Fibroblast of skin of left quadriceps (primary cell): ENCODE measurements at regions not wholly inside any gene's neighbourhood (a gene's known extent, or its start where the extent isn't known, plus 50 kb on each side); places are given as distances from the start of the nearest gene placed in this dataset.

Experiments
- DNase-seq, 2 experiments: peaks; one replicate each; pipeline ENCODE4 v3.0.0-alpha.2; 2013; ENCODE audit warnings: low read depth in 2 of 2

GRCh38 chr3:86333636-86334035 is 657.3 kb downstream of the VGLL3 start:
- DNase-seq: no peak

DNA sequence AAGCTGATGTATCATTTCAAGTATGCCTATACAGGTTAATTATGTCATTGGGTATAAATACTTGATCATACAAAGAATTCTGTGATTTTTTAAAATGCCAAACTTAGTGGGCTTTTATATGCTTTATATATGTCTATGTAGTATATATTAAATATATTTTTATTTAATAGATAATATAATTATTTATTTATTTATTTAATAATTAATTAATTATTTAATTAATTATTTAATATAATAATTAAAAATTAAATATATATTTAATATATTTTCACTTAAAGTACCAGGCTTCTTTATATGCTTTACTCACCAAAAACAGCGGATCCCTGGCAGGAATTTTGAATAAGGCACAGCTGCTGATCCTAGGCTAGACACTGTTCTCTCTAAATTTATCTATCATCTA is 687.0 kb downstream of the VGLL3 start:
- DNase-seq: no peak

DNA sequence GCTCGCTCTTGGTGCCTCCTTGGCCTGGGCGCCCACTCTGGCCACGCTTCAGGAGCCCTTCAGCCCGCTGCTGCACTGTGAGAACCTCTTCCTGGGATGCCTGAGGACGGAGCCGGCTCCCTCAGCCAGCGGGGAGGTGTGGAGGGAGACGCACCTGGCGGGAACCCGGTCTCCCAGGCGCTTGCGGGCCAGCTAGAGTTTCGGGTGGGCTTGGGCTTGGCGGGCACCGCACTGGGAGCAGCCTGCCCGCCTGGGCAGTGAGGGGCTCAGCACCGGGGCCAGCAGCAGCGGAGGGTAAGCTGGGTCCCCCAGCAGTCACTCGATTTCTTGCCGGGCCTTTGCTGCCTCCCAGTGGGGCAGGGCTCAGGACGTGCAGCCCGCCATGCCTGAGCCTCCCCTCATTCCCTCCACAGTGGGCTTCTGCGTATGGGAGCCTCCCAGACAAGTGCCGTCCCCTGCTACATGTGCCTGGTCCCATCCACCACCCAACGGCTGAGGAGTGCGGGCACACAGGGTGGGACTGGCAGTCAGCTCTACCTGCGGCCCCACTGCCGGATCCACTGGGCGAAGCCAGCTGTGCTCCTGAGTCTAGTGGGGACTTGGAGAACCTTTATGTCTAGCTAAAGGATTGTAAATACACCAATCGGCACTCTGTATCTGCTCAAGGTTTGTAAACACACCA is 708.7 kb downstream of the VGLL3 start:
- no peak for DNase-seq

- no peak for DNase-seq
Measured at GRCh38 chr3:86269364-86270155, 721.4 kb downstream of the VGLL3 start.

DNA sequence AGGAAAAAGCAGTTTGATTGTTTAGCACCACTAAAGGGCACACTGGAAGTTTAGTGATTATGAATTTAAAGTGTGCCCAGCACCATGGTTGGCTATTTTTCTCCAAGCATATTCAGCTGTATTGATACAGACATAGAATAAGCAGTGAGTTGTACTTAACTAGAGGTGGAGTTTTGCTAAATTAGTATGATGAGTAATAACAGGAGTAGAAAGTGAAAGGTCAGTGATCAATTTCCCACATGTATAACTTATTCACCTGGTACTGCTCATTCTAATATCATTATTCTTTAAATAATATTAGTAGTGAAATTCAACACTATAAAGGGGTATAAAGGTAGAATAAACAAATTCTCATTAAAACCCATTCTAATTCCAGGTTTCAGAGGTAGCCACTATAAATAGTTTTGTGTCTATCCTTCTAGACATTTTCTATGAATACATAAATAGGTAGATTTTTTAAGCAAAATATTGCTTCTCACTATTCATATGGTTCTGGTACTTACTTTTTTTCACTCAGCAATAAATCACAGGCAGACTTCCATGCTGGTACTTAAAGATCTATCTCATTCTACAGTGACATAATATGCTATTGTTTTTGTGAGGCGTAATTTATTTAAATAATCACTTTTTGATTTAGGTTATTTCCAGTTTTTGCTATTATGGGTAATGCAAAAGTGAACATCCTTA is 732.9 kb downstream of the VGLL3 start:
- no peak for DNase-seq

- DNase-seq: no peak
Measured at GRCh38 chr3:86254480-86254879, 736.5 kb downstream of the VGLL3 start.

GRCh38 chr3:86251781-86252180 is 739.2 kb downstream of the VGLL3 start:
- no peak for DNase-seq

DNA sequence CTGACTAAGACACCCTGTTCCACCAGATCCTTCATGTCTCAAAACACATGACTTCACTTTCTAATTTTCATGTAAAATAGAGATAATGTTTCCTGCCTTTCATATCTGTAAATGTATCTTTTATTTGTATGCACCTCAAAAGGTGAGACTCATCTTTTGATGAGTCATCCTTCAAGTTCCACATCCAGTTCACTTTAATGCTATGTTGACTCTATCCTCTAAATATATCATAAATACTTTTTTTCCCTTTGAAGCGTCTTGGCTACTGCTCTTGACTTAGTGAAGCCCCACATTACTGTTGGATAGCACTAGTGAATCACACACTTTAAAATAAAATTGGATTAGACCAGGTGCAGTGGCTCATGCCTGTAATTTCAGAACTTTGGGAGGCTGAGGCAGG is 741.1 kb downstream of the VGLL3 start:
- no peak for DNase-seq

DNA sequence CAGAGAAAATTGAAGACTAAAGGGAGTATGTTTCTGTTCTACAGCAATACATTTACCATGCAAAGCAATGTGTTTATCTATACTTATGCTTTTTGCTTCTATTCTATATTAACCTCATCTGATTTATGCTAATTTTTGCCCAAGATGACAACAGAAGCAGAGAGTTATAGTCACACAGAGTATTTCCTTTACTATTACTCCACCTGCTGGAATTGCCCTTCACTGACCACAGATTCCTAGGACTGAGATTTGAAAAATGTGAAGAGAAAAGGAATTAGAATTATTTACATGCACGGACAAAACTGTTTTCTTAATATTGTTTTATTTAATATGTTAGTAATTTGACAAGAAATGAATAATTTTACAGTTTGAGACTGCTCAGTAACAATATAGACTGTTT is 745.6 kb downstream of the VGLL3 start:
- DNase-seq: no peak

DNA sequence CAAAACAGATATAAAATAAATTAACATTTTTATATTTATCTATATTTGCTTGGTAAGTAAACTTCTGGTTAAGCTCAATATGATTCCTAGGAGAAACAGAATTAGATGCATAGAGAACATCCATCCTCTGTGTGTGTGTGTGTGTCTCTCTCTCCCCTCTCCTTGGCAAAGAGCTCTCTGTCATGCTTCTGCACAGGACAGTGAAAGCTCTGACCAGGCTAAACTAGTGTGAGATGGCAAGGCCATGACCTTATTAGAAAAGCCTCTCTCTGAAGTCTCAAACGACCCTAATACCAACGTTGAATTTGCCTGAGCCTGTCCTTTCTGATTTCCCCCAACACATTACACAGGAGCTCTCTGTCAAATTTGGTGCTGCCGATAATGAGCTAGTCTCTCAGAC is 746.0 kb downstream of the VGLL3 start:
- DNase-seq: no peak

GRCh38 chr3:86239946-86240345 is 751.0 kb downstream of the VGLL3 start:
- DNase-seq: no peak

DNA sequence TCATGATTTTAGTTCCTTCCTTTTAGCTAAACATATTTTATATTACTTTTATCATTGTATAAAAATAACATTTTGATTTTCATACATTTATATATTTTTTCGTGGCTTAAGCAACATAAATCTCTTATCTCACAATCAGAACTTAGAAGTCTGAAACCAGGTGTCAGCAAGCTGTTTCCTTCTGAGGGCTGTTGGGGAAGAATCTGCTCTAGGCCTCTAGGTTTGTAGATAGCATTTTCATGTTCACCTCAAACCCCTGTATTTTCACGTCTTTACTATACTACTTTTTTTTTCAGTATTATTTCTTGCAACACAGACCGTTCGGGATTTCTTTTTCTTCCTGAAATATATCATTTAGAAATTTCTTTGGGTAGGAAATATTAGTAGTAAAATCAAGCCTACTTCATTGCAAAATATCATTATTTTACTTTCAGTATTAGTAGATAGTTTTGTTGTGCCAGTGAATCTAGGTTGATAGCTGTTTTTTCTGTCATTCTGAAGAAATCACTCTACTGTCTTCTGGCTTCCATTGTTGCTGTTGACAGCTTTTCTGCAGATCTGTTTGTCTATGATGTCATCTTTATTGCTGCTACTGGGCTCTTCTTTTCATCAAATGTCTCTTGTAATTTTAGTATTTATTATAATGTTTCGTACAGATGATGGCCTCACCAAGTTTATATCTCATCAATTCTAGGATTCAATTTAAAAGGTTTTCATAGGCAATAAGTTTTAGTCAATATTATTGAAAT is 756.3 kb downstream of the VGLL3 start:
- DNase-seq: no peak

- no peak for DNase-seq
Measured at GRCh38 chr3:86230762-86231161, 760.2 kb downstream of the VGLL3 start.

DNA sequence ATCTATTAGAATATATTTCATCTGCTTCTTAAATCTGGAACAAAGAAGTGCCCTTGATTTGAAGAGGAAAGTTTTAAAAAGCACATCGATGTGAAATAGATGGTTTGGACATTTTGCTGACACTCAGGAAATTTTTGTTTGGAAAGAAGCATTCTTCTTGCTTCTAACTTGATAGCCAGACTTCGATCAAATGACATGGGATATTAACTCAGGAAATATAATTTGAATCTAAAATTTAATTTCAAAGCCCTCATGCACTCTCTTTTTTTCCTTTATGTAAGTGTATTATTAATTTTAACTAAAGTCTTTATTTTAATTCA is 761.2 kb downstream of the VGLL3 start:
- DNase-seq: no peak

- DNase-seq: peak in 1 of 2 experiments; percentile 1
Measured at GRCh38 chr3:86229086-86229774, 761.7 kb downstream of the VGLL3 start.

- no peak for DNase-seq
Measured at GRCh38 chr3:86228101-86228500, 762.8 kb downstream of the VGLL3 start.

- no peak for DNase-seq
Measured at GRCh38 chr3:86225461-86225860, 765.5 kb downstream of the VGLL3 start.

DNA sequence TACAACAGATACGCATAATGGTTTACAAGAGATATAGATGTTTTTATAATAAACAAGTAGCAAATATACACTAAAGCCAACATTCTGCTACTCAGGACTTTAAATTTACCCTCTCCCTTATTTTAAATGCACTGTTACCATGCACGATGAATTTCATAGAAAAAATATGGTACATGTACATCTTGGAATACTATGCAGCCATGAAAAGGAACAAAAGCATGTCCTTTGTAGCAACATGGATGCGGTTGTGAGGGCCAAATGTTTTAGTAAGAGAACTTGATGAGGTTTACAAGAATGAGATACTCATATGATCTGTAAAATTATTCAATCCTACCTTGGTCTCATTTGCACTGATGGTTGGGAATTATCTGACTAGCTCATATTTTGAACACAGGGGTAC is 769.3 kb downstream of the VGLL3 start:
- no peak for DNase-seq

DNA sequence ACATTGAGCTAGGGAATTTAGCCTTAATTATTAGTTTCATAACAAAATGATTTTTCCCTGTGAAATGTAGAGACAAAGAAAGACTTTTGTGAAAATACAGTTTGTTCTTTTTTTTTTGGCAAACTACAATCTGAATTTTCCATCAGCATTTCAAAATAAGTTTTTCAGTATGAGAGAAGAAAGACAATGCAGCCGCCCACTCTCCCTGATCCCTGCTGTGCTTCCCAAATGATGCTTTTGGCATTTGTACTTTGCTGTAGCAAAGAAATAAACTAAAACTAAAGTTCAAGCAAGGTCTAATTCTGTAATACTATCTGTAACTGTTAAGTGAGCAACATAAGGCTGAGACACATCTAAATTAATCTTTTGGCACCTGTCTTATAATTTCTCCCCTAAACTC is 782.2 kb downstream of the VGLL3 start:
- DNase-seq: no peak

GRCh38 chr3:86182606-86183005 is 808.3 kb downstream of the VGLL3 start:
- DNase-seq: no peak

DNA sequence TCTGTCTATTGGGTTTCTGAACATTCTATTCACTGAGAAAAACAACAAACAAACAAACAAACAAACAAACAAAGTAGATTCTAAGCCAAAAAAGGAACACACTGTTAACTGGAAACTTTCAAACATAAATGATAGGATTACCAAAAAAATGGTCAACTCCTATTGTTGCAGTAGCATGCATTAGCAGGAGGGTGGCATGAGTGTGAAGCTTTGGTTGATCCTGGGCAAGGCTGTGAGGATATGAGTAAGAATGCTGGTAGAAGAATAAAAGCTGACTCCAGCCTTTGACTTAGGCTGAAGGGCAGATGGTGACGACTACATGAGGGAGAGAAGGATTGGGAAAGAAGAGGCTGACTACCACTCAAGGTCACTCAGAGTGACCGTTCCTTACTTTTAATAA is 810.3 kb downstream of the VGLL3 start:
- DNase-seq: no peak

DNA sequence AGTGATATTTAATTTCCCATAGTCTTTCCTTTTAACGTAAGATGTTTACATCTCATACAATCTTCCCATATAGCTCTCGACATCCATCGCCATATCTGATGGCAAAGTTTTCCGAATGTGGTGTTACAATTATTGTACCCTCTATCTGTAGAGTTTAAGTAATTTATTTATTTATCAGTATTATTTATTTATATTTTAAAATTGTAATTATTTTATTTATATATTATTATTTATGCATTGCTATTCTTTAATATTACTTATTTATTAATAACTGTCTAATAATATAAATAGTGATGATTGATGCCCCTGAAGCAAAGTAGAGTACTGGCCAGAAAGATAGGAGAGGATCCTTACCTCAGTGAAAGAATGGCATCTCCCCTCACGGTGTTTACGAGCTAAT is 812.9 kb downstream of the VGLL3 start:
- no peak for DNase-seq
